Muscle of arm (tissue), 1 donor: ENCODE measurements at regions not wholly inside any gene's neighbourhood (a gene's known extent, or its start where the extent isn't known, plus 50 kb on each side); places are given as distances from the start of the nearest gene placed in this dataset.

ENCODE experiments used
- DNase-seq: peaks from one replicate; pipeline ENCODE4 v3.0.0-alpha.2; 2013

DNA sequence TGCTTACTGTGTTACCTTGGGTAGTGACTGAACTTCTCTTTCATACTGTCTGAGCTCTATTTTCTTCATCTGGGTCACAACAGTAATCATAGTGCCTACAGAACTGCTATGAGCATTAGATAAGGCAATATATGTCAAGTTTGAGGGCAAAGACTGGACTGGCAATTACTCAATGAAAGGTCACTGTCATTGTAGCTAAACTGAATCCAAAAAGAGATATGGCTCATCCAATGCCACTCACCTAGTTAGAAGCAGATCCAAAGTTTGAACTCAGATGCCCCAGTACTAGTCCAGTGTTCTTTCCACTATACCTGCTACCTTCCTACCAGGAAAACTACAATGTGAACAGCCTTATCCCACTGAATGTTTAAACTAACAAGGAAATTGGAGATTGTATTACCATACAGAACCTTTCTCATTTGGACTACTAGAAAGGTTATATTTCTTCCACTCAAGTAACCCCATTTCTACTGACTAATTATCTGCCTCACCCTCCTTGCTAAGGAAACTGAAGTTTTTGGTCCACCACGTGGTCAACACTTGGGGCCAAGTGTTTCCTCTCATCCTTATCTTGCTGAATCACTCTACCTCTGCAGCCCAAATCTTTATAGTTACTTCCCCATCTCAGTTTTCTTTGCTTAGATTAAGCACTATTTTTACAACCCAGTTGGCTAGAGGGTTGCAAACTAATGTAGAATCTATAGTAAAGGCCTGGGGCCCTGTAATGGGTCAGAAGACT is 202.3 kb upstream of the LPP start:
- DNase-seq, result no peak

DNA sequence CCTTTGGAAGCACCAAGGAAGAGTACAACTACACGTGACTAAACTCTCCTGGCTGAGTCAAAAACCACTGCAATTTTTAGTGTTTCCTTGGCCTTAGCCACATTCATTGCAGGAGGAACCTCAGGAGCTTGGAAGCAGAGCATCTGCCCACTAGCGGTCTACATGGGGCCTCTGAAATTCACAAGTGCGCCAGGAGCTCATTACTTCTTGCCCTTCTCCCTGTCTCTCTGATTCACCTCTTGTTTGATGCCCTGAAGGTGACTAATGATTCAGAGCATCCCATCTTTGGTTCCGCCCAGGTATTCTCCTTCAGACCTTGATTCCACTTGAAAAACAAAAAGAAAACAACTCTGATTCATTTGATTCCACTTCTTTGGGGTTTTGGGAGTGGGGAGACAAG is 201.1 kb upstream of the LPP start:
- no peak for DNase-seq

- DNase-seq, result no peak
These were observed 199.5 kb upstream of the LPP start for GRCh38 chr3:187954516-187954872.

DNA sequence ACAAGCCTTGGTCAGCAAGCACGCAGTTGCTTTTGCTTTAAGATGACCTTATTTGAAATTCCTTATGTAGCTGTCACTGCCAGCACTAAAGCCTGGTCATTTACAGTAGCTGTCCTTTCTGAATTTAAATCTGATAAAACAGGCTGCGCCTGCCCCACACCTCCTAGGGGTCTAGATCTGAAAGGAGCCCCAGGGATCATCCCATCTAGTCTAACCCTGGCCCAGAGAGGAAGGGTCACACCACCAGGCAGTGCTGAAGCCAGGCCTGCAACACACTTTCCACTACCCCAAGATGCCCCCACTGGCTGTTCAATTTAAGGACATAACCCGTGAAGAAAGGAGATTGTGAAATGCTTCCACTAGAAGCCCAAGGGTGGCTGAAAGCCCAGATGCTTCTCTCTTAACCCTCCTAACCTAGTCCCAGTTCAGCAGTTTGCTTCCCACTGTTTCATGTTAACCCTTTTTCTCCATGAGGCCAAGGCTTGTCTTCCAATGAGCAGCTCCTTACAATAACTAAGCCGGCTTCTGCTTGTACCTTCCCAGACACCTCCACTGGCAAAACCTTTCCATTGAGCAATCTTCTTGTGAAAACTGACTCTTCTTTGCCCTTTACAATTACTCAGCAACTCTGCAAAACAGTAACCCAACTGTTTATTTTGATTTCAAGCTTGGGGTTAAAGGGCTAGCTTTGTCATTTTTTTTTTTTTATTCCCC is 198.9 kb upstream of the LPP start:
- no peak for DNase-seq

DNA sequence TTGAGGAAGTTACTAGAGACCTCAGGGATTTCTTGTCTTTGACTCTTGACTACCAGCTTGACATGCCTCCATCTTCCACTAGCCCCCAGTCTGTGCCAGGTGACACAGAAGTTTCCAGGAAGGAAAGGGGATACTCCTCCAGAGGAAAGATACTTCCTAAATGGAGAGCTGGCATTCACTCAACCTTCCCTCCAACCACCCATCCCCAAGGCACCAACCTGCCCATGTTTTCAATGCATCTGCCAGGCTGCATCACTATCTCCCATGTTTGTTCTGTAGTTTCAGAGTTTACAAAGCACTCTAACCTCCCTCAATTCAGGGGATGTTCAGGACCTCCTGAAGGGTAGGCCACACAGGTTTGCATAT is 198.4 kb upstream of the LPP start:
- no peak for DNase-seq

- DNase-seq, result no peak
These were observed 196.8 kb upstream of the LPP start for GRCh38 chr3:187957165-187957581.

- no peak for DNase-seq
These were observed 196.4 kb upstream of the LPP start for GRCh38 chr3:187957582-187957981.

GRCh38 chr3:187958432-187959003 is 195.4 kb upstream of the LPP start:
- DNase-seq, result no peak

DNA sequence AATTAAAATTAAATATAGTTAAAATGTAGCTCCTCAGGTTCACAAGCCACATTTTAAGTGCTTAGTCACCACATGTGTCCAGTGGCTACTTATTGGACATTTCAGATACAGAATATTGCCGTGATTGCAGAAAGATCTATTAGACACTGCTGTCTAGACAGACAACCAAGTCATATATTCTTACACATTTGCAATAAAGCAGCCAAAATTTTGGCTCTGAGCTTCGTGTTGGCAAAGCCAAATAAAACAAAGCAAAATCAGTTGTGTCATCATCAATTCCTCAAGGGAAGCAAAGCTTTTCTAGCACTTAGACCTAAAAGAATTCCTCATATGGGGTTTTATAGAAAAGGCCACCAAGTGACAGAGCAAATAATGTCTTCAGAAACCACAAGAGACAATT is 193.1 kb upstream of the LPP start:
- DNase-seq, result no peak

DNA sequence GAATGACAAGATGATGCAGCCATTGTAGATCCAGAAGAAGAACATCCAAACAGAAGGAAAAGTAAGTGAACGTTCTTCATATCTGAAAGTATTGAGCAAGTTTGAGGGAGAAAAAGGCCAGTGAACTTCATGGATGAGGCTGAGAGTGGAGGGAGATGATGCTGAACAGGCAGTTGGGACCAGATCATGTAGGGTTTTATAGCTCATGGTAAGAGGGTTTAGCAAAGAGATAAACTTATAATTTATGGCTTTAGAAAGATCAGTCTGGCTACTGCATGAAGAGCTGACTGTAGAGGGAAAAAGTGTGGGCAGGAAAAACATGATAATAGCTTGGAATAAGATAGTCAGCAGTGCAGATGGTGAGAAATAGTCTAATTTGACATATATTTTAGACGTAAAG is 192.6 kb upstream of the LPP start:
- no peak for DNase-seq

GRCh38 chr3:187963003-187963676 is 190.8 kb upstream of the LPP start:
- no peak for DNase-seq

DNA sequence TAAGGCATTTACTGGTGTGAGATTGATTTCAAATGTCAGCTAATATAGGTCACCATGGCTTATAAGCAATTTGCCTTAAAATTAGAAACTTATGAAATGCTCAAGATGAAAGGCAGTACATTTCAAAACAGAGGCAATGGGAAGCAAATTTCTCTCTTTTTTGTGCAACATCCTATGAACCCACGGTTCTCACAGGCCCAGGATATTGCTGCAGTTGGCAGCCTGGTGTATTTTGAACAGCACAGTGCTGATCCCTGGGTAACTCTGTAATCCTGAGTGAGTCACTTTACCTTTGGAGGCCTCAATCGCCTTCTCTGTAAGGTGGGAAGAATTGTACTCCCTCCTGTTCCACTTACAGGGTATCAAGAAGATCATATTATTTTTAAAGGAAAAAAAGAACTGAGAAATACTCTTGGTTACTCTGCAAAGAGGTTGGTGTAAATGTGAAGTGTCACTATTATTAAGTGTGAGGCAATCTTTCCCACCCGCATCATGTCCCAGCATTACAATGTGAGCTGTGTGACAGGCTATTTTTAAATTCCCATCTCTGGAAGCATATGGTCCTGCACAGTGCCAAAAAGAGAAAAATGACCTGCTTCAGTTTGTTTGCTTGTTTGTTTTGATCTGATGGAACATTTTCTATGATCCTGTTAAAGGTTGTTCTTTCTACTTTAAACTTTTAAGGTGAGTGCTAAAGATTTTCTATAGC is 190.1 kb upstream of the LPP start:
- DNase-seq, result no peak

- no peak for DNase-seq
These were observed 189.2 kb upstream of the LPP start for GRCh38 chr3:187964760-187965159.

GRCh38 chr3:187966096-187966495 is 187.9 kb upstream of the LPP start:
- DNase-seq, result no peak

DNA sequence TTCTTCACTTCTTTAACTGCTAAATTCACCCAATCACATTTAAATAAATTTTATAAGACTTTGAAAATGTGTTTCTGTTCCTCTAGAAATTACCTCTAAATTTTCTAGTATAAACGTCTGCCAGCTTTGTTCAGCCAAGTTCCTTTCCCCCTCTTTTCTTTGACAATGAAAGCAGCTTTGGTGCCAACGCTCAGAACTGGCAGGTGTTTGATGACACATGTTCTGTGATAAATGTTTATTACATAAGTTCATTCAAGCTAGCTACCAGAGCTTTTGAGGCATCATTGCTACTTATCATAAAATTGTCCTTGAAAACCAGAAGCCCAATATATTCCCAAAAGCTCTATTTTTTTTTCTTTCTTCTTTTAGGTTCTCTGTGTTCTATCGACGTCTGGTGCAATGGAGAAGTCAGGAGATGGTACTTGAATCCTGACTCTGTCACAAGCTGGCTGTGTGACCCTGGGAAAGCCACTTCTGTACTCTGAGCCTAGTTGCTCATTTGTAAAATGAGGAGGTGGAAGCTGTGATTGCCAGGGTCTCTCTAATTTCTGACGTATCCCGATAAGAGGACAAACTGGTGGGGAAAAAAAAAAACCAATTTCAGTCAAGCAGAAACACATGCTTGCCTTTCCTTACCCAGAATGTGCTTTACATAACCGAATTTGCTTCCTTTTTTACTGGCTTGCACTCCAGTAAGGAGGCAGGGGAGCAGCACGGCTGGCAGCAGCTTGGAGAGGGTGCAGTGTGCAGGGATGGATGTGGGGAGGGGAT is 187.1 kb upstream of the LPP start:
- DNase-seq, result no peak

- no peak for DNase-seq
These were observed 186.0 kb upstream of the LPP start for GRCh38 chr3:187967993-187968392.

- no peak for DNase-seq
These were observed 184.9 kb upstream of the LPP start for GRCh38 chr3:187968883-187969580.

DNA sequence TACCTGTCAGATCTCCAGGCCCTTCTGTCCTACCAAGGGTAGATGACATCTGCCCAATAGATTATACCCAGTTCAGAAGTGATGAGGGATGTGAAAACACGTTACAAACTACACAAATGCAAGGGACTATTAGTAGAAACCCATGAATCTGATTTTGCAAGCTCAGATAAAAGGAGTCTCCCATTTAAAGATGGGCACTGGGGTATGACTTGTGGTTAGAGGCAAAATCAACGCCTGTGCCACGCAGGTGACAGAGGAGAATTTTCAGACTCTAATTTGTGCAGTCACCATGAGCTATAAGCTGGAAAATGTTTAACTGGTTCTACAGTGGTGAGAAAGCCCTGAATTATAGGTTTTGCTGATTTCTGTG is 184.4 kb upstream of the LPP start:
- DNase-seq, result no peak

DNA sequence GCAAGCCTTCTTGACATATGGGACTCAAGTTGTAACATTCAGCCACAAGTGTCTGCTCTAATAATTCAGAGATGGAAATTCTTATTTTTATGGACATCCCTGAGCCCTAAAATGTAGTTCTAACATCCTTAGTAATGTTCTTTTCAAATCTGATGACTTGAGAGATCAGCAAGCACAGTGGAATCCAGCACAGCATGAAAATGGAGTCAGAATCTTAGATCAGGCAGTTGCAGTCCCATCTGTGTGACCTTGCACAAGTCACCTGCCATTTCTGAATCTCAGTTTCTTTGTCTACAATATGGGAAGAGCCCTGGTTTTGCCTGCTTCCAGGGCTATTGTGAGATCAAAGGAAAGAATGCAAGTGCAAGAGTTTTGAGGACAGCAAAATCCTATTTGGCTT is 183.9 kb upstream of the LPP start:
- DNase-seq, result no peak

- no peak for DNase-seq
These were observed 182.3 kb upstream of the LPP start for GRCh38 chr3:187971629-187972028.

GRCh38 chr3:187972454-187972853 is 181.5 kb upstream of the LPP start:
- DNase-seq, result no peak
